B cell (primary cell): ENCODE measurements at regions not wholly inside any gene's neighbourhood (a gene's known extent, or its start where the extent isn't known, plus 50 kb on each side); places are given as distances from the start of the nearest gene placed in this dataset.

Experiments
- ATAC-seq: fragments of 200-7000 bp; cut with Tn5 transposase; one replicate; pipeline ENCODE4 v1.10.0; 2021; ENCODE audit warnings: low read depth, mild to moderate bottlenecking, moderate number of reproducible peaks, moderate library complexity
- CTCF ChIA-PET: fragments of 350-600 bp; sonication (Branson Sonifier 250); formaldehyde crosslinking; loops from one replicate; lab custom pipeline; 2021; ENCODE audit warnings: antibody characterized with exemption, inconsistent platforms; lab: Charles Lee
- POLR2A ChIA-PET: fragments of 350-600 bp; sonication (Branson Sonifier 250); formaldehyde crosslinking; loops from one replicate; lab custom pipeline; 2021; ENCODE audit warnings: antibody characterized with exemption; lab: Charles Lee
- DNase-seq: peaks from one replicate; pipeline ENCODE4 v3.0.0; 2013
- H2AFZ ChIP-seq: 2 replicates; pipeline ENCODE4 v1.6.1; 2012; ENCODE audit warnings: mild to moderate bottlenecking, low read depth, low read length; ENCODE audit not compliant: insufficient read depth, poor library complexity, severe bottlenecking
- H3K27ac ChIP-seq, 2 donors: 1 replicate in 1 of 2; 2 replicates in 1 of 2; pipeline ENCODE4 v1.5.1; 2012 to 2013; ENCODE audit warnings: low read length in 2 of 2, mild to moderate bottlenecking in 2 of 2, moderate library complexity in 1 of 2
- H3K27me3 ChIP-seq, 4 experiments: fragments of 200-600 bp in 1 of 4; sonication (generic) in 1 of 4; replicated peaks in 1 of 4; 1 replicate in 2 of 4; 2 replicates in 2 of 4; pipeline versions ENCODE4 v1.6.1 to v1.7.0; 2013 to 2016; ENCODE audit warnings: low read length in 3 of 4, mild to moderate bottlenecking in 2 of 4, mixed read lengths in 1 of 4, moderate library complexity in 1 of 4; ENCODE audit not compliant: insufficient read depth in 4 of 4, control insufficient read depth in 3 of 4; ENCODE audit errors: control extremely low read depth in 1 of 4
- H3K36me3 ChIP-seq, 2 experiments: replicated peaks in 1 of 2; 1 replicate in 1 of 2; 2 replicates in 1 of 2; pipeline versions ENCODE4 v1.6.1 to v1.7.1; 2013; ENCODE audit warnings: low read length in 1 of 2; ENCODE audit not compliant: insufficient read depth in 2 of 2, control insufficient read depth in 1 of 2; ENCODE audit errors: control extremely low read depth in 1 of 2, extremely low read depth in 1 of 2
- H3K4me1 ChIP-seq, 2 donors: fragments of 200-600 bp in 1 of 2; sonication (generic) in 1 of 2; 1 replicate in 1 of 2; 2 replicates in 1 of 2; pipeline versions ENCODE4 v1.5.1 to v1.6.1; 2013 to 2017; ENCODE audit warnings: low read length in 2 of 2; ENCODE audit not compliant: control insufficient read depth in 2 of 2, insufficient read depth in 2 of 2
- H3K4me2 ChIP-seq: replicated peaks from 2 replicates; pipeline ENCODE3; 2012; ENCODE audit warnings: mild to moderate bottlenecking, low read depth, low read length; ENCODE audit not compliant: poor library complexity, severe bottlenecking
- H3K4me3 ChIP-seq, 5 experiments: fragments of 200-600 bp in 1 of 5; sonication (generic) in 1 of 5; 1 replicate in 3 of 5; 2 replicates in 2 of 5; pipeline versions ENCODE4 v1.5.1 to v1.7.0; 2011 to 2016; ENCODE audit warnings: low read length in 4 of 5, mild to moderate bottlenecking in 4 of 5, low read depth in 2 of 5, control low read depth in 1 of 5, moderate library complexity in 1 of 5; ENCODE audit not compliant: insufficient read depth in 1 of 5; ENCODE audit errors: control extremely low read depth in 1 of 5, extremely low read depth in 1 of 5
- H3K79me2 ChIP-seq: fragments of 200-600 bp; sonication (generic); one replicate; pipeline ENCODE4 v1.6.0; 2016; ENCODE audit warnings: low read length; ENCODE audit not compliant: control insufficient read depth, insufficient read depth
- H3K9ac ChIP-seq: fragments of 200-600 bp; sonication (generic); 2 replicates; pipeline ENCODE4 v1.6.1; 2017; ENCODE audit warnings: mild to moderate bottlenecking, low read length, moderate library complexity
- H3K9me3 ChIP-seq, 3 donors: one replicate each; pipeline versions ENCODE4 v1.6.1 to v1.7.1; 2013; ENCODE audit warnings: low read length in 2 of 3; ENCODE audit not compliant: control insufficient read depth in 2 of 3, insufficient read depth in 1 of 3; ENCODE audit errors: control extremely low read depth in 1 of 3
- H4K20me1 ChIP-seq: 2 replicates; pipeline ENCODE4 v1.6.0; 2012; ENCODE audit warnings: mild to moderate bottlenecking, low read length; ENCODE audit not compliant: insufficient read depth, control insufficient read depth, poor library complexity, severe bottlenecking
- H3K27ac Mint-ChIP-seq: one replicate; pipeline ENCODE4 v1.8.0; 2021; ENCODE audit warnings: mixed read lengths
- H3K27me3 Mint-ChIP-seq: one replicate; pipeline ENCODE4 v1.8.0; 2021; ENCODE audit warnings: mixed read lengths
- H3K4me1 Mint-ChIP-seq: one replicate; pipeline ENCODE4 v1.8.0; 2021; ENCODE audit warnings: mixed read lengths
- H3K4me3 Mint-ChIP-seq: one replicate; pipeline ENCODE4 v1.8.0; 2021; ENCODE audit warnings: mixed read lengths
- H3K9me3 Mint-ChIP-seq: one replicate; pipeline ENCODE4 v1.8.0; 2022; ENCODE audit warnings: mixed read lengths; ENCODE audit not compliant: insufficient read depth
- CTCF ChIP-seq: fragments of 200-600 bp; IDR thresholded peaks from one replicate; pipeline ENCODE4 v1.8.0; 2022; ENCODE audit warnings: antibody characterized with exemption, mild to moderate bottlenecking
- EZH2 ChIP-seq: IDR thresholded peaks from 2 replicates; pipeline ENCODE4 v1.6.1; 2012; ENCODE audit warnings: borderline replicate concordance, low read depth, mild to moderate bottlenecking, moderate library complexity, low read length; ENCODE audit not compliant: insufficient read depth, poor library complexity, severe bottlenecking
- WGBS: methylation state at CpG from one replicate; pipeline ENCODE4 v1.1.5; 2013; ENCODE audit warnings: missing lambda C conversion rate; ENCODE audit not compliant: insufficient coverage; 5-methylcytosine and 5-hydroxymethylcytosine counted together
- intact Hi-C: fragments of 100-400 bp; cut with micrococcal nuclease; formaldehyde crosslinking; loops from one replicate; pipeline ENCODE4 v1.10.0; 2022

GRCh38 chr5:56632939-56633338 lies 182.4 kb upstream of the MAP3K1 start:
- POLR2A ChIA-PET: interaction anchor here (0.8 kb wide), 1 partner anchor 27 kb away, joined by 6 read pairs; no protein-coding TSS in a partner anchor

GRCh38 chr5:56632199-56632598 lies 183.2 kb upstream of the MAP3K1 start:
- H2AFZ ChIP-seq: no peak overlapping the region
- no peaks in the 10 kb centered on the region for H3K36me3 ChIP-seq
- ChIA-PET POLR2A (interaction anchor here (0.8 kb wide), 1 partner anchor 26 kb away, joined by 6 read pairs; no protein-coding TSS in a partner anchor), CTCF (no interaction called here)
- H3K27me3 ChIP-seq: no peaks in the 10 kb centered on the region
- intact Hi-C loops: no loop called here
- H3K27me3 Mint-ChIP-seq: no peaks in the 10 kb centered on the region
- H3K4me2 ChIP-seq: no peak overlapping the region
- no peak overlapping the region for H3K4me3 ChIP-seq
- H3K79me2 ChIP-seq: no peaks in the 10 kb centered on the region
- no peak overlapping the region for H3K27ac ChIP-seq
- DNase-seq: no peak
- no peak overlapping the region for H3K4me3 Mint-ChIP-seq
- H3K9ac ChIP-seq: no peak overlapping the region
- no peaks in the 10 kb centered on the region for H4K20me1 ChIP-seq
- H3K4me1 ChIP-seq: no peaks in the 10 kb centered on the region
- TF ChIP-seq EZH2: no peak
- H3K9me3 Mint-ChIP-seq: peaks cover 7% of the 10 kb centered on the region
- H3K27ac Mint-ChIP-seq: no peak overlapping the region
- H3K9me3 ChIP-seq: peaks cover 2 to 9% (median 8%) of the 10 kb centered on the region in 3 donors
- no peak for ATAC-seq
- peaks cover 4% of the 10 kb centered on the region for H3K4me1 Mint-ChIP-seq
- no CpG with 5 or more reads among the region's 2 CpGs for WGBS

More at GRCh38 chr5:56632939-56633338, 182.4 kb upstream of the MAP3K1 start:
- Mint-ChIP-seq H3K27ac (no peak overlapping the region), H3K9me3 (peaks cover 4% of the 10 kb centered on the region), H3K4me1 (peaks cover 5% of the 10 kb centered on the region), H3K4me3 (no peak overlapping the region), H3K27me3 (no peaks in the 10 kb centered on the region)
- intact Hi-C loops: no loop called here
- no peaks in the 10 kb centered on the region for H3K27me3 ChIP-seq
- no peak overlapping the region for H3K4me2 ChIP-seq
- H3K27ac ChIP-seq: no peak overlapping the region
- CTCF ChIA-PET: no interaction called here
- TF ChIP-seq CTCF: no peak
- TF ChIP-seq EZH2: no peak
- ATAC-seq: no peak
- H3K4me3 ChIP-seq: no peak overlapping the region
- no peak for DNase-seq
- H2AFZ ChIP-seq: no peak overlapping the region
- no peaks in the 10 kb centered on the region for H4K20me1 ChIP-seq
- H3K36me3 ChIP-seq: no peaks in the 10 kb centered on the region
- WGBS: no CpG with 5 or more reads among the region's 1 CpG
- H3K79me2 ChIP-seq: no peaks in the 10 kb centered on the region
- H3K4me1 ChIP-seq: no peaks in the 10 kb centered on the region
- no peak overlapping the region for H3K9ac ChIP-seq
- H3K9me3 ChIP-seq: peaks cover 0 to 8% (median 6%) of the 10 kb centered on the region in 3 donors
